ENCODE measurements at regions not wholly inside any gene's neighbourhood (a gene's known extent, or its start where the extent isn't known, plus 50 kb on each side); places are given as distances from the start of the nearest gene placed in this dataset.

DNA sequence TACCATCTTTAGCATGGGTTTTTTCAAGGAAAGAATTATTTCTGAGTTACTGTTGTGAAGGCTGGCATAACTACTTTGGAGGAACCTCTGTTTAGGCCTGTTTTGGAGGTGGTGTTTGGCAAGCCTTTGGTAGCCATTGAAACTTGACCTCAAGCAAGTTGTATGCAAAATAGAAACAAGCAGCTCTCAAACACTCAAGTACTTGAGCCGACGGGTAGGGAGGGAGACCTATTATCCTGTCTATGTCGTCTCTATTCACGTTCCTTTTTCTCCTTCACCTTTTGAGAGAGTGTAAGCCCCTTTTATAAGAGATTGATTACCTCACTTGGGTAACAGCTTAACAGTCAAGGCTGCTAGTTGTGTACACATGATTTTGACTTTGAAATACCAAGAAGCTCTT lies 878.3 kb upstream of the CXADR start:
- no peaks in the 10 kb centered on the region for H3K27me3 Mint-ChIP-seq
- no peak overlapping the region for H3K4me3 Mint-ChIP-seq
- ChIA-PET POLR2A (no interaction called here), CTCF (no interaction called here)
- H3K4me1 Mint-ChIP-seq = no peaks in the 10 kb centered on the region
- H3K36me3 Mint-ChIP-seq (ENCODE audit: low read depth) = no peaks in the 10 kb centered on the region
- H3K27ac Mint-ChIP-seq = no peak overlapping the region
- no peak for DNase-seq
- H3K9me3 Mint-ChIP-seq = no peaks in the 10 kb centered on the region

- Mint-ChIP-seq H3K36me3 (ENCODE audit: low read depth) (no peaks in the 10 kb centered on the region), H3K4me1 (no peaks in the 10 kb centered on the region), H3K9me3 (peaks cover 4% of the 10 kb centered on the region), H3K27ac (no peak overlapping the region), H3K27me3 (no peaks in the 10 kb centered on the region), H3K4me3 (no peak overlapping the region)
- POLR2A ChIA-PET = no interaction called here
- CTCF ChIA-PET = no interaction called here
- DNase-seq = no peak
Observed at GRCh38 chr21:16640297-16641027, 872.4 kb upstream of the CXADR start.

DNA sequence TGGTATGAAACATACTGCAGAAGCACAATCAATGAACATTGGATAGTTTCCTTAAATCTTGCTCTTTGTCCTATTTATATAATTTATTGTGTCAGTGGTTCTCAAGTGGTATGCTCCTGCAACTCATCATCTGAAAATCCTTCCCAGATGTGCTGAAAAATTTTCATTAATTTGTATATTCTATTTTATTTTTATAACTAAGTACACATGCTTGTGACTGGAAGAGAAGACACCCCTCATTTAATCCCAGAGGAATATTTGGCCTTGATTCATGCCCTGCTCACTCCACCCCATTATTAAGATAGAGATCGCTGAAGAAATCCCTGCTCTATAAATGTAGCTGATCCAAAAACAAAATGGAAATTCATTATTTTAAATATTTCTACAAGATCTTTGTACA lies 870.5 kb upstream of the CXADR start:
- no peaks in the 10 kb centered on the region for H3K4me1 Mint-ChIP-seq
- no peak for DNase-seq
- H3K36me3 Mint-ChIP-seq (ENCODE audit: low read depth) = no peaks in the 10 kb centered on the region
- no peak overlapping the region for H3K4me3 Mint-ChIP-seq
- peaks cover 4% of the 10 kb centered on the region for H3K9me3 Mint-ChIP-seq
- ChIA-PET CTCF (no interaction called here), POLR2A (no interaction called here)
- H3K27me3 Mint-ChIP-seq = no peaks in the 10 kb centered on the region
- H3K27ac Mint-ChIP-seq = no peak overlapping the region

- DNase-seq = no peak
- no peaks in the 10 kb centered on the region for H3K4me1 Mint-ChIP-seq
- H3K27ac Mint-ChIP-seq = no peak overlapping the region
- ChIA-PET CTCF (no interaction called here), POLR2A (no interaction called here)
- H3K36me3 Mint-ChIP-seq (ENCODE audit: low read depth) = no peaks in the 10 kb centered on the region
- H3K4me3 Mint-ChIP-seq = no peak overlapping the region
- H3K27me3 Mint-ChIP-seq = no peaks in the 10 kb centered on the region
- peaks cover 4% of the 10 kb centered on the region for H3K9me3 Mint-ChIP-seq
Observed at GRCh38 chr21:16644685-16645084, 868.2 kb upstream of the CXADR start.

DNA sequence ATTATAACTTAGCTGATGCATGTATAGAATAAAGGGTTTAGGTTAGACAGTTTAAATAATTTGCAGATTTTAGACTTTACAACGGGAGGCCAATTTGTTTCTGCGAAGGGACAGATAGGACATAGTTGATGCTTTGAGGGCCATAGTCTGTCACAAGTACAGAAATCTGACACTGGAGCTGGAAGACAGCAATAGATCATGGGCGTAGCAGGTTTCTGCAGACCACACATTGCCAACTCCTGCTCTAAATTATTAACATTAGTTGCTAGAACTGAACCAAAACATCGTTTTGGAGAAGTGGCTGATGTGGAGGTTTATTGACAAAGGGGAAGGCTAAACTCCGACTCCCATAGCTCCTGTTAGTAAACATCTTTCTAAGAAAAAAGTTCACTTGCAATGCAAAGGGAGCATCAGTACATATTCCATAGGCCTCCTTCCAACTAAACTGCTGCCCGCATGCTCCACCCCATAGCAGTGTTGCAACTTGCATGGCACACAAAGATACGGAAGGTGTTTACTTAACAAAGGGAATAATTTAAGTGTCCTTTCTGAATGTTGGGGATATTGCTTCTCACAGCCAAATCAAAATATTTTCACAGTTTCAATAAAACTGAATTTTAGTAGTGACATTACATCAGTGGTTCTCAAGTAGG lies 862.0 kb upstream of the CXADR start:
- ChIA-PET POLR2A (no interaction called here), CTCF (no interaction called here)
- no peak for DNase-seq
- H3K4me3 Mint-ChIP-seq = no peak overlapping the region
- H3K27ac Mint-ChIP-seq = no peak overlapping the region
- no peaks in the 10 kb centered on the region for H3K36me3 Mint-ChIP-seq (ENCODE audit: low read depth)
- H3K4me1 Mint-ChIP-seq = no peaks in the 10 kb centered on the region
- peaks cover 5% of the 10 kb centered on the region for H3K9me3 Mint-ChIP-seq
- H3K27me3 Mint-ChIP-seq = no peaks in the 10 kb centered on the region

DNA sequence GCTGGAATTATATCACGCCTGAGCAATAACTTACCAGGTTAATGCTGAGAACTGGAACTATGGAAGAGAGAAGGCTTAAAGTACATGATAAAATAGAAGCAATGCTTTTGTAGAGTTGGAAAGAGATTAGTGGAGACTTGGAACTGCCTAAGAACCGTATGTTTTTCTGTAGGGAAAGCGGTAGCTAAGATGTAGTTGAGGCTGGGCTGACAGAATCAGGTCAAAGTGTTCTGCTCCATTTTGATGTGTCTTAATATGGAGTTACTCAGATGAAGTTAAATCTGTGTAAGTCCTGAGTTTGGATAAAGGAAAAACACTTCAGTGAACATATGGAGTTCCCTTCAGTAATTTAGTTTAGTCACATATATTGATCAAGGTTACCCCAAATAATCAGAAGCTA lies 860.9 kb upstream of the CXADR start:
- H3K27ac Mint-ChIP-seq = no peak overlapping the region
- H3K4me1 Mint-ChIP-seq = no peaks in the 10 kb centered on the region
- peaks cover 5% of the 10 kb centered on the region for H3K9me3 Mint-ChIP-seq
- ChIA-PET CTCF (no interaction called here), POLR2A (no interaction called here)
- H3K27me3 Mint-ChIP-seq = no peaks in the 10 kb centered on the region
- no peaks in the 10 kb centered on the region for H3K36me3 Mint-ChIP-seq (ENCODE audit: low read depth)
- DNase-seq = no peak
- H3K4me3 Mint-ChIP-seq = no peak overlapping the region

- H3K4me1 Mint-ChIP-seq = no peaks in the 10 kb centered on the region
- H3K27me3 Mint-ChIP-seq = no peaks in the 10 kb centered on the region
- H3K27ac Mint-ChIP-seq = no peak overlapping the region
- POLR2A ChIA-PET = no interaction called here
- no peaks in the 10 kb centered on the region for H3K36me3 Mint-ChIP-seq (ENCODE audit: low read depth)
- CTCF ChIA-PET = no interaction called here
- DNase-seq = no peak
- no peak overlapping the region for H3K4me3 Mint-ChIP-seq
- H3K9me3 Mint-ChIP-seq = peaks cover 8% of the 10 kb centered on the region
Observed at GRCh38 chr21:16663436-16663835, 849.4 kb upstream of the CXADR start.

DNA sequence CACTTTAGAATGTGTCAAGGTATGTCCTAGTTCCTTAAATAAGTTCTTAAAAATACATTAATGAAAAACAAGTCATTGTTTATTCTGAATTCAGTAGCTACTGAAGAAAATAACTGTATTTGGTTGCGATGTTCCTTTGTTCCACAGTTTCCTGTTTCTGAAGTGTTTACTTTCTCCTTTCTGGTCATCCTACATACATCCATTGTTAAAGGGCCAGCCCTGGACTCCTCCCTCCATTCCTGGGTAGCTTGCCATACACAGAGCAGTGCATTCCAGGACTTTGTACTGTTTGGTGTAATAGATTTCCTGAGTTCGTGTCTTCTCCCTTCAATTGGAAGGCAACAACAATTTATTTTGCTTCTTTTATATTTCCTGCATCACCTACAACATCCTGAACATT lies 845.4 kb upstream of the CXADR start:
- H3K4me1 Mint-ChIP-seq = no peaks in the 10 kb centered on the region
- H3K27me3 Mint-ChIP-seq = no peaks in the 10 kb centered on the region
- POLR2A ChIA-PET = no interaction called here

GRCh38 chr21:16674949-16675348 lies 837.9 kb upstream of the CXADR start:
- ChIA-PET POLR2A (no interaction called here), CTCF (no interaction called here)
- H3K27ac Mint-ChIP-seq = no peak overlapping the region
- no peaks in the 10 kb centered on the region for H3K36me3 Mint-ChIP-seq (ENCODE audit: low read depth)
- no peaks in the 10 kb centered on the region for H3K9me3 Mint-ChIP-seq
- H3K4me1 Mint-ChIP-seq = no peaks in the 10 kb centered on the region
- DNase-seq = no peak
- no peak overlapping the region for H3K4me3 Mint-ChIP-seq
- H3K27me3 Mint-ChIP-seq = no peaks in the 10 kb centered on the region

More for the DNA sequence above, 845.4 kb upstream of the CXADR start:
- no peaks in the 10 kb centered on the region for H3K36me3 Mint-ChIP-seq (ENCODE audit: low read depth)
- no peak overlapping the region for H3K4me3 Mint-ChIP-seq
- CTCF ChIA-PET = no interaction called here
- no peak for DNase-seq
- H3K27ac Mint-ChIP-seq = no peak overlapping the region
- H3K9me3 Mint-ChIP-seq = peaks cover 8% of the 10 kb centered on the region

DNA sequence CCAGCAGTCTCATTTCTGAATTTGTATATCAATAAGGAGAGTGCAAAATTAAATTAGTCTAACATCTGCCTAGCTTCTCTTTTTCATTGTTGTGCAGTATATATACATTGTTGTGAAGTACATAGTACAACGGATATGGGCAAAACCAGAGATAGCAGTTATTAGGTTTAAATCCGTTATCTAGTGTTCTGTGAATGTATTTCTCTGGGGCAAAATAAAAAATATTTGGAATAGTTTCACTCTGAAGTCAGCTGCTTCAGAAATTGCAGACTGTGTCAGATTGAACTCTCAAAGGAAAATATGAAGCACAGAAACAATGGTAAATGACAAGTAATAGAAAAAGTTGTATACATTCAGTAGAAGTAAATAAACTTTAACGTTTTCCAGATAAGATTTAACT lies 836.5 kb upstream of the CXADR start:
- H3K27me3 Mint-ChIP-seq = no peaks in the 10 kb centered on the region
- CTCF ChIA-PET = no interaction called here
- DNase-seq = no peak
- POLR2A ChIA-PET = no interaction called here
- H3K27ac Mint-ChIP-seq = no peak overlapping the region
- no peaks in the 10 kb centered on the region for H3K4me1 Mint-ChIP-seq
- H3K4me3 Mint-ChIP-seq = no peak overlapping the region
- no peaks in the 10 kb centered on the region for H3K9me3 Mint-ChIP-seq
- no peaks in the 10 kb centered on the region for H3K36me3 Mint-ChIP-seq (ENCODE audit: low read depth)

DNA sequence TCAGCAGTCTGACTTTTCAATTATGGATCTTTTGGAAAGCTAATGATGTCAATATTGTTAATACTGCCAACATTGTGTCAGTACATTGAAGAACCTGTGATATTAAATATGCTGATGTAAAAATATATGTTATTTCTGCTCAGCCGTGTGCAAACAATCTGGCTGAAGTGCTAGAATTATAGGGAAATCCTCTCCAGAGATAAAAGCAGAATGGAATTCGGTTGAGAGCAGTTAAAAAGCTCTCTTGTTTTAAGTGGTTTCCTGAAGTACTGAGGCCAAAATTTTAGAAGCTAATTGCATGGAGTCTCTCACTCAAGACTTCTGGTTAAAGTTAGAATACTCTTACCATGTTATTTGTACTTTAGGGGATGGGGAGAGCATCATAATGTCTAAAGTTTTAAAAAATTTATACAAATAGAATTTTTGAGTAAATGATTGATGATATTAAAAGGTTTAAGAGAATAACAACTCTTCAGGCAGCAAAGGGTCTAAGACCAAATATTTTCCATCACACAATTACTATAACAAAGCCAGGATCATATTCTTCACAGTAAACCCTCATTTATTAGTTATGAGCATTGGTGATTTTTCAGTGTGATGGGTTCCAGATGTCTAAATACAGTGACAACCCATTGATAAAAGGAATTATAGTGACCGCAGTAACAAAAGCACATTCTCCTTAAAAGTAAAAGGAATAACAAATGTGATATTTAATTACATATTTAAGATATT lies 834.2 kb upstream of the CXADR start:
- H3K4me3 Mint-ChIP-seq = no peak overlapping the region
- DNase-seq = no peak
- H3K9me3 Mint-ChIP-seq = no peaks in the 10 kb centered on the region
- no peaks in the 10 kb centered on the region for H3K27me3 Mint-ChIP-seq
- no peaks in the 10 kb centered on the region for H3K4me1 Mint-ChIP-seq
- no peaks in the 10 kb centered on the region for H3K36me3 Mint-ChIP-seq (ENCODE audit: low read depth)
- ChIA-PET POLR2A (no interaction called here), CTCF (no interaction called here)
- H3K27ac Mint-ChIP-seq = no peak overlapping the region

- ChIA-PET CTCF (no interaction called here), POLR2A (no interaction called here)
- peaks cover 16% of the 10 kb centered on the region for H3K9me3 Mint-ChIP-seq
- H3K4me3 Mint-ChIP-seq = no peak overlapping the region
- no peaks in the 10 kb centered on the region for H3K27me3 Mint-ChIP-seq
- H3K27ac Mint-ChIP-seq = no peak overlapping the region
- no peaks in the 10 kb centered on the region for H3K4me1 Mint-ChIP-seq
- no peaks in the 10 kb centered on the region for H3K36me3 Mint-ChIP-seq (ENCODE audit: low read depth)
- no peak for DNase-seq
Observed at GRCh38 chr21:16695074-16695473, 817.8 kb upstream of the CXADR start.

DNA sequence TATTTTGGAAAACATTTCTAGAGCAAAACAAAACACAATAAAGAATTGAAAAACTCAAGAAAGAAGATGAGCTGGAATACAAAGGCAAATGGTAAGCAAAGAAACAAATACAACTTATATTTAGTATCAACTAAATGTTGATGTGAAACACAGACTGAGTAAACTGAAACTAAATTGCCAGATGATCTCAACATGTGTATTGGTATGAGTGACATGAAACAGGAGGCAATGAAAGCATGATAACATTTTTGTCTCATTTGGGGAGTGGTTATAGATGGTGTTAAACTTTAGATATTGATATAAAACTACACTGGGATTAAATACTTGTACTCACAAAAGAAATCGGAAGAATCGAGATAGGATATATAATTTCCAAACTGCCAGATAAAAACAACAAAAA lies 805.6 kb upstream of the CXADR start:
- H3K27ac Mint-ChIP-seq = no peak overlapping the region
- no peak for DNase-seq
- H3K4me1 Mint-ChIP-seq = no peaks in the 10 kb centered on the region
- ChIA-PET POLR2A (no interaction called here), CTCF (no interaction called here)
- H3K36me3 Mint-ChIP-seq (ENCODE audit: low read depth) = no peaks in the 10 kb centered on the region
- H3K27me3 Mint-ChIP-seq = no peaks in the 10 kb centered on the region
- peaks cover 12% of the 10 kb centered on the region for H3K9me3 Mint-ChIP-seq
- no peak overlapping the region for H3K4me3 Mint-ChIP-seq
